HG03442 (cell line): ENCODE measurements at regions not wholly inside any gene's neighbourhood (a gene's known extent, or its start where the extent isn't known, plus 50 kb on each side); places are given as distances from the start of the nearest gene placed in this dataset.
A peak's percentile ranks its signal among the peaks of the same experiment; 100 is the strongest.

Experiments used
- ATAC-seq: cut with Tn5 transposase; IDR thresholded peaks from one replicate; pipeline ENCODE4 v1.9.1; 2021; ENCODE audit warnings: mild to moderate bottlenecking, moderate library complexity; ENCODE audit not compliant: unreplicated experiment

GRCh38 chr13:82739881-82740280 is 1142.4 kb downstream of the SLITRK1 start:
- ATAC-seq, result no peak

- ATAC-seq, result no peak
Observed at GRCh38 chr13:82729401-82729800, 1152.9 kb downstream of the SLITRK1 start.

- no peak for ATAC-seq
Observed at GRCh38 chr13:82720986-82721385, 1161.3 kb downstream of the SLITRK1 start.

GRCh38 chr13:82719987-82720386 is 1162.3 kb downstream of the SLITRK1 start:
- no peak for ATAC-seq

GRCh38 chr13:82717249-82717648 is 1165.0 kb downstream of the SLITRK1 start:
- ATAC-seq, result no peak

- ATAC-seq, result no peak
Observed at GRCh38 chr13:82713687-82714405, 1168.4 kb downstream of the SLITRK1 start.

- ATAC-seq, result no peak
Observed at GRCh38 chr13:82702513-82702912, 1179.8 kb downstream of the SLITRK1 start.

GRCh38 chr13:82701020-82701419 is 1181.3 kb downstream of the SLITRK1 start:
- no peak for ATAC-seq

- ATAC-seq, result no peak
Observed at GRCh38 chr13:82698941-82699340, 1183.3 kb downstream of the SLITRK1 start.

- ATAC-seq, result no peak
Observed at GRCh38 chr13:82698383-82698782, 1183.9 kb downstream of the SLITRK1 start.

- no peak for ATAC-seq
Observed at GRCh38 chr13:82693607-82694006, 1188.7 kb downstream of the SLITRK1 start.

GRCh38 chr13:82688400-82688994 is 1193.8 kb downstream of the SLITRK1 start:
- peak; percentile 66 for ATAC-seq

- ATAC-seq, result no peak
Observed at GRCh38 chr13:82687884-82688283, 1194.4 kb downstream of the SLITRK1 start.

GRCh38 chr13:82681535-82681934 is 1200.7 kb downstream of the SLITRK1 start:
- ATAC-seq, result no peak

- no peak for ATAC-seq
Observed at GRCh38 chr13:82678052-82678451, 1204.2 kb downstream of the SLITRK1 start.

- ATAC-seq, result no peak
Observed at GRCh38 chr13:82675024-82675423, 1207.2 kb downstream of the SLITRK1 start.

- ATAC-seq, result no peak
Observed at GRCh38 chr13:82674546-82674945, 1207.7 kb downstream of the SLITRK1 start.

- ATAC-seq, result no peak
Observed at GRCh38 chr13:82672248-82672647, 1210.0 kb downstream of the SLITRK1 start.

GRCh38 chr13:82664183-82664582 is 1218.1 kb downstream of the SLITRK1 start:
- ATAC-seq, result no peak

GRCh38 chr13:82661126-82661525 is 1221.1 kb downstream of the SLITRK1 start:
- ATAC-seq, result no peak

GRCh38 chr13:82658811-82659210 is 1223.5 kb downstream of the SLITRK1 start:
- no peak for ATAC-seq

- no peak for ATAC-seq
Observed at GRCh38 chr13:82657471-82657870, 1224.8 kb downstream of the SLITRK1 start.
